Neural crest cell (in vitro differentiated cells): ENCODE measurements at regions not wholly inside any gene's neighbourhood (a gene's known extent, or its start where the extent isn't known, plus 50 kb on each side); places are given as distances from the start of the nearest gene placed in this dataset.

Experiments
- DNase-seq: peaks from one replicate; pipeline ENCODE4 v3.0.0; 2021; ENCODE audit warnings: low read depth, mixed read lengths, low spot score
- H3K27ac Mint-ChIP-seq: one replicate; pipeline ENCODE4 v1.8.0; 2021; ENCODE audit warnings: mild to moderate bottlenecking, mixed read lengths; ENCODE audit not compliant: unreplicated experiment
- H3K27me3 Mint-ChIP-seq: 2 replicates; pipeline ENCODE4 v1.8.0; 2021; ENCODE audit warnings: low read depth, mild to moderate bottlenecking, mixed read lengths
- H3K36me3 Mint-ChIP-seq: 2 replicates; pipeline ENCODE4 v1.8.0; 2021; ENCODE audit warnings: low read depth, mild to moderate bottlenecking, mixed read lengths
- H3K4me1 Mint-ChIP-seq: 2 replicates; pipeline ENCODE4 v1.8.0; 2021; ENCODE audit warnings: mixed read lengths
- H3K4me3 Mint-ChIP-seq: one replicate; pipeline ENCODE4 v1.8.0; 2021; ENCODE audit warnings: mild to moderate bottlenecking, mixed read lengths
- H3K9me3 Mint-ChIP-seq: 2 replicates; pipeline ENCODE4 v1.8.0; 2021; ENCODE audit warnings: mixed read lengths
- TF ChIP-seq, protein P1 (sequence below): fragments of 200-600 bp; sonication (generic); conservative IDR thresholded peaks from 2 replicates; pipeline ENCODE4 v1.5.0; 2021; ENCODE audit warnings: antibody characterized with exemption, mild to moderate bottlenecking

DNA sequence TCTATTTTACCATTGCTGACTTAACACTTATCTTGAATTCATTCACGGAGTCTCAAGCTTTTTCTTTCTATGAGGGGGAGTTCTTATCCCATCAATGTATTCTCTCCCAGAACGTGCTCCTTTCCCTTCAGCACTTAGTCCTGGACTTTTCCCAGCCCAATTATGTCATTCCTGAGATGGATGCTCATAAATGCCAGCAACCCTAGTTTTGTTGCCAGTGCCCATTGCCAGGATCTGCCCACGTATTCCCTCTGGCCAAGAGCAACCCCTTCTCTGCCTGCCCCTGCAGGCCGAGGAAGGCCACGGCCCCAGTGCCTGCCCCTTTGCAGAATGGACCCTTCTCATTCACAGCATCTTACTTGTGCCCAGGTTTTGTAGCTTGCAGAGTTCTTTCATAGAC, 67.4 kb upstream of the PPP1R3C start:
- TF ChIP-seq, protein P1, sequence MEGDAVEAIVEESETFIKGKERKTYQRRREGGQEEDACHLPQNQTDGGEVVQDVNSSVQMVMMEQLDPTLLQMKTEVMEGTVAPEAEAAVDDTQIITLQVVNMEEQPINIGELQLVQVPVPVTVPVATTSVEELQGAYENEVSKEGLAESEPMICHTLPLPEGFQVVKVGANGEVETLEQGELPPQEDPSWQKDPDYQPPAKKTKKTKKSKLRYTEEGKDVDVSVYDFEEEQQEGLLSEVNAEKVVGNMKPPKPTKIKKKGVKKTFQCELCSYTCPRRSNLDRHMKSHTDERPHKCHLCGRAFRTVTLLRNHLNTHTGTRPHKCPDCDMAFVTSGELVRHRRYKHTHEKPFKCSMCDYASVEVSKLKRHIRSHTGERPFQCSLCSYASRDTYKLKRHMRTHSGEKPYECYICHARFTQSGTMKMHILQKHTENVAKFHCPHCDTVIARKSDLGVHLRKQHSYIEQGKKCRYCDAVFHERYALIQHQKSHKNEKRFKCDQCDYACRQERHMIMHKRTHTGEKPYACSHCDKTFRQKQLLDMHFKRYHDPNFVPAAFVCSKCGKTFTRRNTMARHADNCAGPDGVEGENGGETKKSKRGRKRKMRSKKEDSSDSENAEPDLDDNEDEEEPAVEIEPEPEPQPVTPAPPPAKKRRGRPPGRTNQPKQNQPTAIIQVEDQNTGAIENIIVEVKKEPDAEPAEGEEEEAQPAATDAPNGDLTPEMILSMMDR: no peak
- peaks cover 4% of the 10 kb centered on the region for H3K9me3 Mint-ChIP-seq
- H3K4me1 Mint-ChIP-seq: no peaks in the 10 kb centered on the region
- no peak for DNase-seq
- H3K36me3 Mint-ChIP-seq: no peaks in the 10 kb centered on the region
- H3K27me3 Mint-ChIP-seq: no peaks in the 10 kb centered on the region
- H3K27ac Mint-ChIP-seq: no peak overlapping the region
- H3K4me3 Mint-ChIP-seq: no peak overlapping the region

DNA sequence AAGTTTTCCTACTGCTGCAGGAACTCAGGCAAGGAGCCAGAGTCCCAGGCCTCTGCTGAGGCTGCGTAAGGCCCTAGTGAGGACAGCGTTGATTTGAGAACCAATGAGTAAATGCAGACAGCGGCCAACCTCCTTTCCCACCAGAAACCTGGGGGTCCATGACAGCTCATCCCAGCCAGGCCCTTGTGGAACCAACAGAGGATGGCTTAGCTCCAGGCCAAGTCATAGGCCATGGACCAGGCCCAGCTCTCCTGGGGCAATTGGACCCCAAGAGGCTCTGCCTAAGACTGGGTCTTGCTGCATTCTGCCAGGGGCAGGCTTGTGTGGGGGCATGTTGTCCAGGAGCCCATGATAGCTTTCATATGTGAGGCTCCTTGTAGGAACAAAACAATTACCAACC, 65.4 kb upstream of the PPP1R3C start:
- no peak for DNase-seq
- Mint-ChIP-seq H3K27me3 (no peaks in the 10 kb centered on the region), H3K4me1 (no peaks in the 10 kb centered on the region), H3K36me3 (no peaks in the 10 kb centered on the region), H3K9me3 (peaks cover 4% of the 10 kb centered on the region), H3K27ac (no peak overlapping the region), H3K4me3 (no peak overlapping the region)
- TF ChIP-seq, protein P1: no peak

DNA sequence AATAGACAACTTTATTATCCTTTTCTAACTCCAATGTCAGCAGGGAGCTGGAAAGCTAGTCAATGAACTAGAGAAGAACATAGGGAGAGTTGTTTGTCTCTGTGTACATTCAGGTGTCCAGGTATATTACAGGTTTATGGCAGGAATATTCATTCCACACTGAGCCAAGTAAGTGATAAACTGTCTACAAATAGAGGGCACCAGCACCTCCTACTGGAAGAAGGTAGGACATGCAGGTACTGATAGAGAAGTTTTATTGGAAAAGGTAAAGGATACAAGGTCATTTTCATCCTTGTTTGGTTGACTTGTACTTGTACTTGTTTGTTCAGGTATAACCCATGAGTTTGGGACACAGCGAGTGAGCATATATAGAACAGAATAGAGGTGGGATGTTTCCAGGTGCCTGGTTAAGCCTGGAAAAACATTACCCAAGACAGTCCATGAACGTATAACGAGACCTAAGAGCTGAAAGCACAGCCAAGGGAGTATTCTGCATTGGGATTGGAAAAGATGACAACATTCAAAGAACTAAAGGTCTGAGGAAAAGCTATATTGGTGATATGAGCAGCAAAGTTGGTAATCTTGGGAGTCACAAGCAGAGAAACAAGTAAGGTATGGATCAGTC, 61.4 kb upstream of the PPP1R3C start:
- no peaks in the 10 kb centered on the region for H3K9me3 Mint-ChIP-seq
- no peaks in the 10 kb centered on the region for H3K4me1 Mint-ChIP-seq
- no peaks in the 10 kb centered on the region for H3K36me3 Mint-ChIP-seq
- no peak for DNase-seq
- TF ChIP-seq, protein P1: peak; percentile 74
- no peak overlapping the region for H3K4me3 Mint-ChIP-seq
- H3K27ac Mint-ChIP-seq: no peak overlapping the region
- no peaks in the 10 kb centered on the region for H3K27me3 Mint-ChIP-seq

DNA sequence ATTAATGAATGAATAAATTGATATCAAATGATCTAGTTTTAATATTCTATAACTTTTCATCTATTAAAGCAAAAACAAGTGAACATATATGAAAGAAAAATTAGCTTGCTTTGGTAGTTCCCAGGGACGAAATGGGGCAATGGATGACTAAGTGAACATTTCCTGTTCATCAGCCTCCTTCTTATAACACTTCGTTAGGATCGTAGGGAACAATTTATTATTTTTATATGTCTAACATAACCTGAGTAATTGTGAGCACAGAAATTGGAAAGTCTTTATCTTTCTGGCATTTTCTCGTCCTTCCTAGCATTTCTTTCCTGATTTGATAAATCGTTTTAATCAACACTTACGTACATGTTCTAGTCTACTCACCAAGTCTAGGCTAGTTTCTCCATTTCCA, 59.1 kb upstream of the PPP1R3C start:
- H3K9me3 Mint-ChIP-seq: no peaks in the 10 kb centered on the region
- H3K27ac Mint-ChIP-seq: no peak overlapping the region
- H3K4me1 Mint-ChIP-seq: no peaks in the 10 kb centered on the region

DNA sequence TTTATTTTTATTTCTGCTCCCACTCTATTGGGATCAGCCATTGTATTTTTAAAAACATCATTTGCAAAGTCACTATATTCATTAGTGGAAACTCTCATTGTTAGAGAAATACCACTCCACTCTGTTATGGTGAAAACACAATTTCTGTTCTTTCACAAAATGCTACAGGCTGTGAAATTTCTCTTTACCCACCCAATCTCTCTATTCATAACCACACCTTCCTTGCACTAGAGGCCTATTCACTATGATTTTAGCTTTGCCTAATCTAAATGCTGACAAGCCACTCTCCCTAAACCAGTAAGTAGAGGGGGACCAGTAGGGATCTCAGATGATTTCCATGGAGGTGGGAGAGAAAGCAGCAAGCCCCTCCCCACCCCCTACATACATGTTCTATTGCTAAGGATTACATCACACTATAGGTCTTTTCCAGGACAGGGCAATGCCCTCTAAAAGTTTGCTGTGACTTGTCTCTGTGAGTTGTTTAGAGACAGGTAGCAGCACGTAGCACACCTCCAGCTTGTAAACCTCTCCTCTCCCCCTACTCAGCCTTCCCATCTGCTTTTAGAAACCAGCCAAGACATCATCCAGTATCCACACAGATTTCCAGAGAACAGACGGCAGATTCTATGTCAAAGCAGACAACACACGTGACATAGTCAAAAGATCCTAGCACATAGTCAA, 58.3 kb upstream of the PPP1R3C start:
- H3K4me3 Mint-ChIP-seq: no peak overlapping the region
- peak overlapping the region; percentile 7 for H3K27ac Mint-ChIP-seq
- no peak for DNase-seq

More for the DNA sequence above, 59.1 kb upstream of the PPP1R3C start:
- H3K36me3 Mint-ChIP-seq: no peaks in the 10 kb centered on the region
- no peak for DNase-seq
- no peaks in the 10 kb centered on the region for H3K27me3 Mint-ChIP-seq
- TF ChIP-seq, protein P1: no peak
- H3K4me3 Mint-ChIP-seq: no peak overlapping the region

More for the DNA sequence above, 58.3 kb upstream of the PPP1R3C start:
- Mint-ChIP-seq H3K9me3 (no peaks in the 10 kb centered on the region), H3K36me3 (no peaks in the 10 kb centered on the region), H3K27me3 (no peaks in the 10 kb centered on the region), H3K4me1 (no peaks in the 10 kb centered on the region)
- TF ChIP-seq, protein P1: no peak
